Hematopoietic multipotent progenitor cell treated with erythropoietin and hydrocortisone succinate and interleukin-3 and kit ligand, for 17 days (in vitro differentiated cells): ENCODE measurements at regions not wholly inside any gene's neighbourhood (a gene's known extent, or its start where the extent isn't known, plus 50 kb on each side); places are given as distances from the start of the nearest gene placed in this dataset.

Experiments
- DNase-seq: peaks from one replicate; pipeline ENCODE4 v3.0.0-alpha.2; 2015; ENCODE audit warnings: low spot score

- no peak for DNase-seq
Measured at GRCh38 chr4:81549984-81550383, 78.3 kb upstream of the RASGEF1B start.

GRCh38 chr4:81546777-81547176 lies 75.1 kb upstream of the RASGEF1B start:
- no peak for DNase-seq

- no peak for DNase-seq
Measured at GRCh38 chr4:81541161-81541945, 69.6 kb upstream of the RASGEF1B start.

- DNase-seq, result no peak
Measured at GRCh38 chr4:81538716-81539427, 67.2 kb upstream of the RASGEF1B start.

- DNase-seq, result no peak
Measured at GRCh38 chr4:81531410-81531809, 59.7 kb upstream of the RASGEF1B start.

- DNase-seq, result no peak
Measured at GRCh38 chr4:81528979-81529378, 57.3 kb upstream of the RASGEF1B start.

- no peak for DNase-seq
Measured at GRCh38 chr4:81528200-81528599, 56.5 kb upstream of the RASGEF1B start.

- no peak for DNase-seq
Measured at GRCh38 chr4:81527709-81528108, 56.0 kb upstream of the RASGEF1B start.

- DNase-seq, result no peak
Measured at GRCh38 chr4:81527115-81527514, 55.4 kb upstream of the RASGEF1B start.

- no peak for DNase-seq
Measured at GRCh38 chr4:81526706-81527105, 55.0 kb upstream of the RASGEF1B start.

GRCh38 chr4:81523672-81524327 lies 52.1 kb upstream of the RASGEF1B start:
- DNase-seq, result no peak

- no peak for DNase-seq
Measured at GRCh38 chr4:81522711-81523110, 51.0 kb upstream of the RASGEF1B start.

GRCh38 chr4:81521708-81522107 lies 50.0 kb upstream of the RASGEF1B start:
- DNase-seq, result no peak
